ENCODE measurements at regions not wholly inside any gene's neighbourhood (a gene's known extent, or its start where the extent isn't known, plus 50 kb on each side); places are given as distances from the start of the nearest gene placed in this dataset.

GRCh38 chr10:76788452-76788811, 849.2 kb downstream of the KCNMA1 start:
- H2AFZ ChIP-seq (ENCODE audit: insufficient read depth, low read depth, low read length, poor library complexity, severe bottlenecking), result no peak overlapping the region

GRCh38 chr10:76787746-76788451, 849.7 kb downstream of the KCNMA1 start:
- ATAC-seq (ENCODE audit: low read depth), result no peak
- Histone ChIP-seq H3K4me1 (ENCODE audit: control insufficient read depth in 2 of 2, insufficient read depth in 2 of 2, low read length in 2 of 2) (no peaks in the 10 kb centered on the region), H3K27ac (ENCODE audit: low read length in 2 of 2) (no peak overlapping the region), H3K27me3 (replicated peaks in 1 of 4; ENCODE audit: control extremely low read depth in 1 of 4, control insufficient read depth in 3 of 4, insufficient read depth in 4 of 4, low read length in 3 of 4) (no peaks in the 10 kb centered on the region), H3K9ac (ENCODE audit: low read length) (no peak overlapping the region), H3K4me3 (ENCODE audit: control extremely low read depth in 1 of 5, extremely low read depth in 1 of 5, insufficient read depth in 1 of 5, low read depth in 2 of 5, low read length in 4 of 5) (no peak overlapping the region), H2AFZ (ENCODE audit: insufficient read depth, low read depth, low read length, poor library complexity, severe bottlenecking) (no peak overlapping the region), H3K9me3 (ENCODE audit: control extremely low read depth in 1 of 3, control insufficient read depth in 2 of 3, insufficient read depth in 1 of 3, low read length in 2 of 3) (peaks cover 0 to 1% (median 0%) of the 10 kb centered on the region in 3 donors), H3K79me2 (ENCODE audit: control insufficient read depth, insufficient read depth, low read length) (no peaks in the 10 kb centered on the region), H3K36me3 (replicated peaks in 1 of 2; ENCODE audit: control extremely low read depth in 1 of 2, control insufficient read depth in 1 of 2, extremely low read depth in 1 of 2, insufficient read depth in 2 of 2, low read length in 1 of 2) (no peaks in the 10 kb centered on the region), H3K4me2 (replicated peaks; ENCODE audit: low read depth, low read length, poor library complexity, severe bottlenecking) (no peak overlapping the region), H4K20me1 (ENCODE audit: control insufficient read depth, insufficient read depth, low read length, poor library complexity, severe bottlenecking) (no peaks in the 10 kb centered on the region)
- H3K4me1 Mint-ChIP-seq, result peaks cover 3% of the 10 kb centered on the region
- ChIA-PET POLR2A (no interaction called here), CTCF (no interaction called here)
- no peak overlapping the region for H3K27ac Mint-ChIP-seq
- intact Hi-C loops (cut with micrococcal nuclease), result no loop called here
- H3K4me3 Mint-ChIP-seq, result no peak overlapping the region
- no peak for TF ChIP-seq CTCF (IDR thresholded peaks at IDR 0.05)
- no peak for TF ChIP-seq EZH2 (IDR thresholded peaks at IDR 0.05; ENCODE audit: borderline replicate concordance, insufficient read depth, low read depth, low read length, poor library complexity, severe bottlenecking)
- no peaks in the 10 kb centered on the region for H3K9me3 Mint-ChIP-seq (ENCODE audit: insufficient read depth)
- DNase-seq, result no peak
- WGBS (ENCODE audit: insufficient coverage), result no CpG with 5 or more reads among the region's 3 CpGs
- H3K27me3 Mint-ChIP-seq, result peaks cover 4% of the 10 kb centered on the region

More at GRCh38 chr10:76788452-76788811, 849.2 kb downstream of the KCNMA1 start:
- no peaks in the 10 kb centered on the region for H3K27me3 ChIP-seq (replicated peaks in 1 of 4; ENCODE audit: control extremely low read depth in 1 of 4, control insufficient read depth in 3 of 4, insufficient read depth in 4 of 4, low read length in 3 of 4)
- no peak overlapping the region for H3K4me2 ChIP-seq (replicated peaks; ENCODE audit: low read depth, low read length, poor library complexity, severe bottlenecking)
- WGBS (ENCODE audit: insufficient coverage), result no CpG with 5 or more reads among the region's 4 CpGs
- no peak overlapping the region for H3K9ac ChIP-seq (ENCODE audit: low read length)
- Mint-ChIP-seq H3K4me1 (peaks cover 3% of the 10 kb centered on the region), H3K27ac (no peak overlapping the region), H3K9me3 (ENCODE audit: insufficient read depth) (no peaks in the 10 kb centered on the region), H3K4me3 (no peak overlapping the region), H3K27me3 (peaks cover 4% of the 10 kb centered on the region)
- H4K20me1 ChIP-seq (ENCODE audit: control insufficient read depth, insufficient read depth, low read length, poor library complexity, severe bottlenecking), result no peaks in the 10 kb centered on the region
- DNase-seq, result no peak
- intact Hi-C loops (cut with micrococcal nuclease), result no loop called here
- no peaks in the 10 kb centered on the region for H3K79me2 ChIP-seq (ENCODE audit: control insufficient read depth, insufficient read depth, low read length)
- no peaks in the 10 kb centered on the region for H3K4me1 ChIP-seq (ENCODE audit: control insufficient read depth in 2 of 2, insufficient read depth in 2 of 2, low read length in 2 of 2)
- no peak overlapping the region for H3K4me3 ChIP-seq (ENCODE audit: control extremely low read depth in 1 of 5, extremely low read depth in 1 of 5, insufficient read depth in 1 of 5, low read depth in 2 of 5, low read length in 4 of 5)
- no peaks in the 10 kb centered on the region for H3K36me3 ChIP-seq (replicated peaks in 1 of 2; ENCODE audit: control extremely low read depth in 1 of 2, control insufficient read depth in 1 of 2, extremely low read depth in 1 of 2, insufficient read depth in 2 of 2, low read length in 1 of 2)
- no peak for TF ChIP-seq CTCF (IDR thresholded peaks at IDR 0.05)
- no peak for TF ChIP-seq EZH2 (IDR thresholded peaks at IDR 0.05; ENCODE audit: borderline replicate concordance, insufficient read depth, low read depth, low read length, poor library complexity, severe bottlenecking)
- ATAC-seq (ENCODE audit: low read depth), result no peak
- POLR2A ChIA-PET, result no interaction called here
- H3K27ac ChIP-seq (ENCODE audit: low read length in 2 of 2), result no peak overlapping the region
- CTCF ChIA-PET, result no interaction called here
- H3K9me3 ChIP-seq (ENCODE audit: control extremely low read depth in 1 of 3, control insufficient read depth in 2 of 3, insufficient read depth in 1 of 3, low read length in 2 of 3), result peaks cover 0 to 1% (median 0%) of the 10 kb centered on the region in 3 donors

Measured in B cell (primary cell).